BJ (cell line): ENCODE measurements at regions not wholly inside any gene's neighbourhood (a gene's known extent, or its start where the extent isn't known, plus 50 kb on each side); places are given as distances from the start of the nearest gene placed in this dataset.

Source experiments
- CTCF ChIA-PET: fragments of 350-600 bp; formaldehyde crosslinking; extraction: SDS; loops from one replicate; lab custom pipeline; 2021; ENCODE audit warnings: antibody characterized with exemption, inconsistent platforms; lab: Yijun Ruan, JAX
- POLR2A ChIA-PET: fragments of 300-600 bp; sonication (Branson Sonifier 250); formaldehyde crosslinking; extraction: SDS; loops from one replicate; lab custom pipeline; 2021; ENCODE audit warnings: antibody characterized with exemption; lab: Charles Lee
- DNase-seq: peaks from one replicate; pipeline ENCODE4 v3.0.0-alpha.2; 2011; ENCODE audit warnings: low read depth
- H3K27me3 ChIP-seq: 2 replicates; pipeline ENCODE4 v1.6.0; 2011; ENCODE audit warnings: low read length; ENCODE audit not compliant: control insufficient read depth, insufficient read depth
- H3K36me3 ChIP-seq: 2 replicates; pipeline ENCODE4 v1.5.1; 2011; ENCODE audit warnings: low read length; ENCODE audit not compliant: control insufficient read depth, insufficient read depth
- H3K4me3 ChIP-seq: 2 replicates; pipeline ENCODE4 v1.5.1; 2011; ENCODE audit warnings: low read depth, mild to moderate bottlenecking, control low read depth, low read length
- CTCF ChIP-seq: IDR thresholded peaks from 2 replicates; pipeline ENCODE4 v1.5.1; 2011; ENCODE audit warnings: low read depth, mild to moderate bottlenecking, control low read depth, inconsistent platforms, low read length, moderate library complexity; ENCODE audit not compliant: insufficient read depth

- CTCF ChIA-PET, result interaction anchor here (0.8 kb wide), 1 partner anchor 733 kb away, joined by 3 read pairs; no protein-coding TSS in a partner anchor
- DNase-seq, result no peak
- H3K4me3 ChIP-seq, result no peak overlapping the region
- TF ChIP-seq CTCF, result no peak
- no peaks in the 10 kb centered on the region for H3K27me3 ChIP-seq
- no peaks in the 10 kb centered on the region for H3K36me3 ChIP-seq
- POLR2A ChIA-PET, result no interaction called here
These were observed 74.2 kb upstream of the CSRP2 start for GRCh38 chr12:76952995-76953394.

- no peak for TF ChIP-seq CTCF
- H3K36me3 ChIP-seq, result no peaks in the 10 kb centered on the region
- no peak overlapping the region for H3K4me3 ChIP-seq
- ChIA-PET POLR2A (no interaction called here), CTCF (no interaction called here)
- no peak for DNase-seq
- no peaks in the 10 kb centered on the region for H3K27me3 ChIP-seq
These were observed 70.1 kb upstream of the CSRP2 start for GRCh38 chr12:76948879-76949278.

- ChIA-PET CTCF (interaction anchor here (2.2 kb wide), 1 partner anchor 64 kb away, joined by 8 read pairs; no protein-coding TSS in a partner anchor), POLR2A (no interaction called here)
- no peak for DNase-seq
- Histone ChIP-seq H3K27me3 (no peaks in the 10 kb centered on the region), H3K4me3 (no peak overlapping the region), H3K36me3 (no peaks in the 10 kb centered on the region)
- TF ChIP-seq CTCF, result no peak
These were observed 68.5 kb upstream of the CSRP2 start for GRCh38 chr12:76947304-76947703.

GRCh38 chr12:76946446-76946845 lies 67.6 kb upstream of the CSRP2 start:
- ChIA-PET CTCF (interaction anchor here (0.6 to 2.2 kb wide), 3 partner anchors 14 to 1115 kb away, joined by 3 to 8 read pairs (median 4); no protein-coding TSS in a partner anchor), POLR2A (no interaction called here)
- Histone ChIP-seq H3K36me3 (no peaks in the 10 kb centered on the region), H3K27me3 (no peaks in the 10 kb centered on the region), H3K4me3 (no peak overlapping the region)
- TF ChIP-seq CTCF, result no peak
- DNase-seq, result no peak

GRCh38 chr12:76945867-76946266 lies 67.0 kb upstream of the CSRP2 start:
- no peak for DNase-seq
- CTCF ChIA-PET, result interaction anchor here (0.6 to 2.2 kb wide), 3 partner anchors 14 to 1116 kb away, joined by 3 to 8 read pairs (median 4); no protein-coding TSS in a partner anchor
- POLR2A ChIA-PET, result no interaction called here
- no peak for TF ChIP-seq CTCF
- no peak overlapping the region for H3K4me3 ChIP-seq
- H3K27me3 ChIP-seq, result no peaks in the 10 kb centered on the region
- no peaks in the 10 kb centered on the region for H3K36me3 ChIP-seq
